ENCODE measurements at regions not wholly inside any gene's neighbourhood (a gene's known extent, or its start where the extent isn't known, plus 50 kb on each side); places are given as distances from the start of the nearest gene placed in this dataset.

- Histone ChIP-seq H3K4me3 (ENCODE audit: insufficient read depth, low read depth, low read length) (no peak overlapping the region), H3K9me3 (ENCODE audit: control insufficient read depth, low read length) (no peaks in the 10 kb centered on the region), H3K36me3 (ENCODE audit: control insufficient read depth, insufficient read depth, low read length) (no peaks in the 10 kb centered on the region), H3K27me3 (ENCODE audit: control insufficient read depth, insufficient read depth, low read length, poor library complexity, severe bottlenecking) (no peaks in the 10 kb centered on the region), H3K4me1 (ENCODE audit: control insufficient read depth, insufficient read depth, low read length) (no peaks in the 10 kb centered on the region), H3K27ac (ENCODE audit: insufficient read depth, low read depth, low read length, poor library complexity, severe bottlenecking) (no peak overlapping the region)
Observed at GRCh38 chr15:35993196-35993595, 447.2 kb upstream of the DPH6 start.

GRCh38 chr15:35994876-35995275 lies 448.9 kb upstream of the DPH6 start:
- Histone ChIP-seq H3K36me3 (ENCODE audit: control insufficient read depth, insufficient read depth, low read length) (no peaks in the 10 kb centered on the region), H3K9me3 (ENCODE audit: control insufficient read depth, low read length) (no peaks in the 10 kb centered on the region), H3K27me3 (ENCODE audit: control insufficient read depth, insufficient read depth, low read length, poor library complexity, severe bottlenecking) (no peaks in the 10 kb centered on the region), H3K27ac (ENCODE audit: insufficient read depth, low read depth, low read length, poor library complexity, severe bottlenecking) (no peak overlapping the region), H3K4me3 (ENCODE audit: insufficient read depth, low read depth, low read length) (no peak overlapping the region), H3K4me1 (ENCODE audit: control insufficient read depth, insufficient read depth, low read length) (no peaks in the 10 kb centered on the region)
- 83 to 100% methylated on average over 1 of the region's 1 CpG for WGBS, 2 experiments

GRCh38 chr15:35998663-35999602 lies 453.0 kb upstream of the DPH6 start:
- H3K4me1 ChIP-seq (ENCODE audit: control insufficient read depth, insufficient read depth, low read length) = no peaks in the 10 kb centered on the region
- no peaks in the 10 kb centered on the region for H3K27me3 ChIP-seq (ENCODE audit: control insufficient read depth, insufficient read depth, low read length, poor library complexity, severe bottlenecking)
- no peak overlapping the region for H3K4me3 ChIP-seq (ENCODE audit: insufficient read depth, low read depth, low read length)
- no peaks in the 10 kb centered on the region for H3K9me3 ChIP-seq (ENCODE audit: control insufficient read depth, low read length)
- no peaks in the 10 kb centered on the region for H3K36me3 ChIP-seq (ENCODE audit: control insufficient read depth, insufficient read depth, low read length)
- no peak overlapping the region for H3K27ac ChIP-seq (ENCODE audit: insufficient read depth, low read depth, low read length, poor library complexity, severe bottlenecking)
- WGBS, 2 experiments = 92 to 99% methylated on average over 6 to 7 of the region's 7 CpGs

GRCh38 chr15:36004891-36005490 lies 459.0 kb upstream of the DPH6 start:
- 97 to 100% methylated on average over 2 of the region's 2 CpGs for WGBS, 2 experiments

GRCh38 chr15:36005542-36005941 lies 459.6 kb upstream of the DPH6 start:
- no peaks in the 10 kb centered on the region for H3K36me3 ChIP-seq (ENCODE audit: control insufficient read depth, insufficient read depth, low read length)
- H3K4me1 ChIP-seq (ENCODE audit: control insufficient read depth, insufficient read depth, low read length) = no peaks in the 10 kb centered on the region
- 90 to 95% methylated on average over 2 of the region's 2 CpGs for WGBS, 2 experiments

More at GRCh38 chr15:36004891-36005490, 459.0 kb upstream of the DPH6 start:
- no peaks in the 10 kb centered on the region for H3K36me3 ChIP-seq (ENCODE audit: control insufficient read depth, insufficient read depth, low read length)
- no peaks in the 10 kb centered on the region for H3K27me3 ChIP-seq (ENCODE audit: control insufficient read depth, insufficient read depth, low read length, poor library complexity, severe bottlenecking)
- no peaks in the 10 kb centered on the region for H3K4me1 ChIP-seq (ENCODE audit: control insufficient read depth, insufficient read depth, low read length)
- H3K4me3 ChIP-seq (ENCODE audit: insufficient read depth, low read depth, low read length) = no peak overlapping the region
- no peak overlapping the region for H3K27ac ChIP-seq (ENCODE audit: insufficient read depth, low read depth, low read length, poor library complexity, severe bottlenecking)
- no peaks in the 10 kb centered on the region for H3K9me3 ChIP-seq (ENCODE audit: control insufficient read depth, low read length)

GRCh38 chr15:36007699-36008098 lies 461.7 kb upstream of the DPH6 start:
- Histone ChIP-seq H3K4me3 (ENCODE audit: insufficient read depth, low read depth, low read length) (no peak overlapping the region), H3K36me3 (ENCODE audit: control insufficient read depth, insufficient read depth, low read length) (no peaks in the 10 kb centered on the region), H3K9me3 (ENCODE audit: control insufficient read depth, low read length) (no peaks in the 10 kb centered on the region), H3K4me1 (ENCODE audit: control insufficient read depth, insufficient read depth, low read length) (no peaks in the 10 kb centered on the region), H3K27ac (ENCODE audit: insufficient read depth, low read depth, low read length, poor library complexity, severe bottlenecking) (no peak overlapping the region), H3K27me3 (ENCODE audit: control insufficient read depth, insufficient read depth, low read length, poor library complexity, severe bottlenecking) (no peaks in the 10 kb centered on the region)
- WGBS, 2 experiments = 93 to 96% methylated on average over 1 of the region's 1 CpG

More at GRCh38 chr15:36005542-36005941, 459.6 kb upstream of the DPH6 start:
- Histone ChIP-seq H3K4me3 (ENCODE audit: insufficient read depth, low read depth, low read length) (no peak overlapping the region), H3K9me3 (ENCODE audit: control insufficient read depth, low read length) (no peaks in the 10 kb centered on the region), H3K27ac (ENCODE audit: insufficient read depth, low read depth, low read length, poor library complexity, severe bottlenecking) (no peak overlapping the region), H3K27me3 (ENCODE audit: control insufficient read depth, insufficient read depth, low read length, poor library complexity, severe bottlenecking) (no peaks in the 10 kb centered on the region)

GRCh38 chr15:36008719-36009118 lies 462.8 kb upstream of the DPH6 start:
- H3K4me3 ChIP-seq (ENCODE audit: insufficient read depth, low read depth, low read length) = no peak overlapping the region
- H3K27me3 ChIP-seq (ENCODE audit: control insufficient read depth, insufficient read depth, low read length, poor library complexity, severe bottlenecking) = no peaks in the 10 kb centered on the region
- no peaks in the 10 kb centered on the region for H3K36me3 ChIP-seq (ENCODE audit: control insufficient read depth, insufficient read depth, low read length)
- no peak overlapping the region for H3K27ac ChIP-seq (ENCODE audit: insufficient read depth, low read depth, low read length, poor library complexity, severe bottlenecking)
- no peaks in the 10 kb centered on the region for H3K9me3 ChIP-seq (ENCODE audit: control insufficient read depth, low read length)
- H3K4me1 ChIP-seq (ENCODE audit: control insufficient read depth, insufficient read depth, low read length) = no peaks in the 10 kb centered on the region

- WGBS, 2 experiments = 84 to 85% methylated on average over 8 to 9 of the region's 9 CpGs
- no peaks in the 10 kb centered on the region for H3K4me1 ChIP-seq (ENCODE audit: control insufficient read depth, insufficient read depth, low read length)
- H3K27me3 ChIP-seq (ENCODE audit: control insufficient read depth, insufficient read depth, low read length, poor library complexity, severe bottlenecking) = no peaks in the 10 kb centered on the region
- no peaks in the 10 kb centered on the region for H3K9me3 ChIP-seq (ENCODE audit: control insufficient read depth, low read length)
- no peak overlapping the region for H3K27ac ChIP-seq (ENCODE audit: insufficient read depth, low read depth, low read length, poor library complexity, severe bottlenecking)
- H3K4me3 ChIP-seq (ENCODE audit: insufficient read depth, low read depth, low read length) = no peak overlapping the region
- H3K36me3 ChIP-seq (ENCODE audit: control insufficient read depth, insufficient read depth, low read length) = no peaks in the 10 kb centered on the region
Observed at GRCh38 chr15:36024031-36024688, 478.2 kb upstream of the DPH6 start.

- Histone ChIP-seq H3K9me3 (ENCODE audit: control insufficient read depth, low read length) (no peaks in the 10 kb centered on the region), H3K27me3 (ENCODE audit: control insufficient read depth, insufficient read depth, low read length, poor library complexity, severe bottlenecking) (no peaks in the 10 kb centered on the region), H3K4me1 (ENCODE audit: control insufficient read depth, insufficient read depth, low read length) (no peaks in the 10 kb centered on the region), H3K27ac (ENCODE audit: insufficient read depth, low read depth, low read length, poor library complexity, severe bottlenecking) (no peak overlapping the region), H3K4me3 (ENCODE audit: insufficient read depth, low read depth, low read length) (no peak overlapping the region), H3K36me3 (ENCODE audit: control insufficient read depth, insufficient read depth, low read length) (no peaks in the 10 kb centered on the region)
- 97 to 99% methylated on average over 4 to 6 of the region's 7 CpGs for WGBS, 2 experiments
Observed at GRCh38 chr15:36026627-36027283, 480.8 kb upstream of the DPH6 start.
